ENCODE measurements at regions not wholly inside any gene's neighbourhood (a gene's known extent, or its start where the extent isn't known, plus 50 kb on each side); places are given as distances from the start of the nearest gene placed in this dataset.

- DNase-seq = no peak
Observed at GRCh38 chr9:107567462-107567861, 77.9 kb upstream of the KLF4 start.

- no peak for DNase-seq
Observed at GRCh38 chr9:107566611-107567061, 77.1 kb upstream of the KLF4 start.

- no peak for DNase-seq
Observed at GRCh38 chr9:107562798-107563197, 73.2 kb upstream of the KLF4 start.

GRCh38 chr9:107559494-107560086 lies 70.0 kb upstream of the KLF4 start:
- DNase-seq = no peak

GRCh38 chr9:107557236-107557990 lies 67.8 kb upstream of the KLF4 start:
- DNase-seq = no peak

GRCh38 chr9:107554636-107555035 lies 65.1 kb upstream of the KLF4 start:
- no peak for DNase-seq

GRCh38 chr9:107548298-107549142 lies 59.0 kb upstream of the KLF4 start:
- DNase-seq = no peak

GRCh38 chr9:107547772-107548297 lies 58.3 kb upstream of the KLF4 start:
- DNase-seq = no peak

- no peak for DNase-seq
Observed at GRCh38 chr9:107547303-107547702, 57.7 kb upstream of the KLF4 start.

GRCh38 chr9:107546859-107547258 lies 57.3 kb upstream of the KLF4 start:
- no peak for DNase-seq

- DNase-seq = no peak
Observed at GRCh38 chr9:107545036-107545435, 55.5 kb upstream of the KLF4 start.

- DNase-seq = no peak
Observed at GRCh38 chr9:107542411-107543157, 53.0 kb upstream of the KLF4 start.

- no peak for DNase-seq
Observed at GRCh38 chr9:107541523-107541922, 52.0 kb upstream of the KLF4 start.

- no peak for DNase-seq
Observed at GRCh38 chr9:107540164-107540561, 50.6 kb upstream of the KLF4 start.

GRCh38 chr9:107539427-107540163 lies 50.0 kb upstream of the KLF4 start:
- no peak for DNase-seq

Measured in NCI-H1417 treated with DMSO at 0.1 percent for 48 hours (cell line).